ENCODE measurements at regions not wholly inside any gene's neighbourhood (a gene's known extent, or its start where the extent isn't known, plus 50 kb on each side); places are given as distances from the start of the nearest gene placed in this dataset.
A peak's percentile ranks its signal among the peaks of the same experiment; 100 is the strongest.
"Not testable (repeated sequence)": the region's sequence is repeated elsewhere in the genome, so short reads cannot be mapped to it uniquely, and the experiment has no call there.

DNA sequence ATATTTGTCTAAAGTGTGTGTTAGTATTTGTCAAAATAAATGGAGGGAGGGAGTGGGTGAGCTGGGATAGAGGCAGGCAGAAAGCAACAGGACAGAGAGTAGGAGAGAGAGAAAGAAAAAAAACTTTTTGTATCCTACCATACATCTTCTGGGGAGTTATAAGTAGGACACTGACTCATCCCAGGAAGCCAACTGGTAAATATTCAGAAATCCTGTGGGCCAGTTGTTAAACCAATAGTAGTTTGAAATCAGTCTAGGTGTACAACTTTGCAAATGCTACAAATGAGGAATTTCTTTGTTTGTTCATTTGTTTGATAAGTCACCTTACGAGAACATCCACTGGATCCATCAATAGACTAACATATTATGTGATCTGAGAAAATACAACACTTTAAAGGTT, 980.9 kb downstream of the GATA3 start:
- no peak for DNase-seq (ENCODE audit: low spot score)

DNA sequence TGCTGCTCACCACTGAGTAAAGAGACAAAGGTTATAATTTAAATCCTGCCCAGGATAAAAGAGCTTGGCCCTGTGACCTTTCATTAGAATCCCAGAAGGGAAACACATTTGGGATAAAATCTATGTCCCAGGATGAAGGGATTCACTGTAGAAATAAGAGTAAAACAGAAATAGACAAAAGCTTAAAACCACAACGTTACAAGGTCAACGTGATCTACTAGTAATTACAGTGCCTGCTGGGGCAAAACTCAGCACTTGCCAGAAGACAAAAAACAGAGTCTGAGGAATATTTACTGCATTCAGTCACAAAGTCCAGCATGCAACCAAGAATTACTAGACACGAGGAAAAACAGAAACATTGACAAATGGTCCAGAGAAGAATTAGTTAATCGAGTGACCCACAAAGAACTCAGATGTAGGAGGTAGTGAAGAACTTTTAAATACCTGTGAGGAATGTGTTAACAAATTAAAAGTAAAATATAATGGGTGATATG, 982.3 kb downstream of the GATA3 start:
- DNase-seq (ENCODE audit: low spot score): no peak

DNA sequence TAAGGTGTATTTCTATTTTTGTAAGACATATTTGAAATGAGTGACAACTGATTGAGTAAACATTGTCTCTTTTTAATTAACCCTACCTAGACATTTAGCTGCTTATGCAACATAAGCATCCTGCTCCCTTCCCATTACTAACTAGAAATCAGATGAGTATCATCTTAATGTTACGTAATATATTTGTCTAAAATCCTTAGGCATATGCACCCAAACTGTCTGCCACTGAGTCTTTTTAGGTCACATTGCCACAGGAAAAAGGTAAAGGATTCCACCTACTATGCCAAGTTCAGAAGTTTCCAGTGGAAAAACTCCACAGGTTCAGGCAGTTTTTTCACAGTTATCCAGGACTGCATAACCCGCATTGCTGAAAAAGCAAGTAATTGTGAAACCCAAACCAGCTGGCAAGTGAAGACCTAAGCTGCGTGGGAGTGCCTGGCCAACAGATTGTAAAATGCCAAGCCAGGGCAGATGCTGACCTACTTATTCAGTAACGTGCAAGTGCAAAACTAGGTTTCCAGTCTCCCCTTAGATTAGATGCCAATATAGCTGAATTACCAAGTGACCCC, 983.7 kb downstream of the GATA3 start:
- DNase-seq (ENCODE audit: low spot score): peak; percentile 5

DNA sequence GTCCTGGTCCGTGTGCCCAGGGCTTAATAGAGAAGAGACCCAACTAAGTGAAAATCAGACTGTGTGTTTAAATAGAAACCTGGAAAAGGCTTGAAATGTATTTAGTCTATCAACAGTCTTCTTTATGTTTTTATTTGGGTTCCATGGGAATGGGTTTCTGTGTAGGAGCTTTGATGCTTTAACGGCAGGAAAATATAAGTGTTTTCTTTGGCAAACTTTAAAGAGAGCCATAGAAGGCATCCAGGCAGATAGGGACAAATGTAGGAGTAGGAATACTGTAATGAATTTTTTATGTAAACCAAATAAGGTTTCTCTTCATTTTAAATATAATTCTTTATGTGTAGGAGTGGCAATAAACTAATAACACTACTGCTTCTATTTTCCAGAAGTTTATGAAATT, 989.0 kb downstream of the GATA3 start:
- DNase-seq (ENCODE audit: low spot score): no peak

DNA sequence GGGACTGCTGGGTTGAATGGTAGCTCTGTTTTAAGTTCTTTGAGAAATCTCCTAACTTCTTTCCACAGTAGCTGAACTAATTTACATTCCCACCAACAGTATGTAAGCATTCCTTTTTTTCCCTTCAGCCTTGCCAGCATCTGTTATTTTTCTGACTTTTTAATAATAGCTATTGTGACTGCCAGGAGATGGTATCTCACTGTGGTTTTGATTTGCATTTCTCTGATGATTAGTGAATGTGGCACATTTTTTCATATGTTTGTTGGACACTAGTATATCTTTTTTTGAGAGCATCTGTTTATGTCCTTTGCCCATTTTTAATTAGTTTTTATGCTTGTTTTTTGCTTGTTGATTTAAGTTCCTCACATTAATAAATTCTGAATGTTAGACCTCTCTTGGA, 990.8 kb downstream of the GATA3 start:
- no peak for DNase-seq (ENCODE audit: low spot score)

DNA sequence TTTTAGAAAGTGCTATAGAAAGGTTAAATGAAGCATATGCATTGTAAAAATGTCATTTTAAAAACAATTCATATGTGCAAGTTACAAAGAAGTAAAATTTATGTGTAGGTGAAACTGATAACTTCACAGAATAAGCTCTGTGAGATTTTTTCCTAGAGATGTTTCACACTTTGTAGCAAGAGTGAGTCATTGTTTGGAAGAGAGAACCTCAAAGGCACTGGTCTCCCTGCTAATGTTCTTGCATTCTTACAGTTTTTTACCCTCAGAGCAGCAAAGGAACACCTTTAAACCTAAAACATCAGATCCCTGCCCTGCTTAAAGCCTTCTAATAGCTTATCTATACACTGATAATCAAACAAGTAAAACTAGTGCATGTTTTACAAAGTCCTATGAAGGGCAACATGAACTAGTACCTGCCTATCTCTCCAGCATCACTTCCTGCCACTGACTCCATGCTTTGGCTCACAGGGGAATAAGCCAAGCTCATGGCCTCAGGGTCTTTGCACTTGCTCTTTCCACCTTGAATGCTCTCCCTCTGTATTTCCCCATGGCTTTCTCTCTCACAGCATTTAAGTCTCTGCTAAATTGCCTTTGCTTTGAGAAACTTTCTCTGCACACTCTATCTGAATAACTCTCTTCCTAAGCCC, 997.0 kb downstream of the GATA3 start:
- no peak for DNase-seq (ENCODE audit: low spot score)

DNA sequence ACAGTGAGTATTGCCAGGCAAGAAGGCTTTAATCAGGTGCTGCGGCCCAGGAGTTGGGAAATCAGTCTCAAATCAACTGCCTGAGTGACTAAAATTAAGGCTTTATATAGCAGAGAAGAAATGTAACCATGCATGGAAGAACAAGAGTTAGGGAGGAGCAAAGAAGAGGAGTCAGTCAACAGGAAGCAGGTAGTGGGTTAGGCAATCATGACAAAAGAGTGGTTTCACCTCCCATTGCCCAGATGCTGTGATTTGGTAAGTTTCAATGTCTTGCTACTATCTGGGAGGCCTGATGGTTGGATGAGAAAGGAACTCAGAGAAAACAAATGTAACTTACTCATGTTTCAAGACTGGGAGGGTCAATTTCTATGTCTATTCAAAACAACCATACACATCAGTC, 998.3 kb downstream of the GATA3 start:
- no peak for DNase-seq (ENCODE audit: low spot score)

DNA sequence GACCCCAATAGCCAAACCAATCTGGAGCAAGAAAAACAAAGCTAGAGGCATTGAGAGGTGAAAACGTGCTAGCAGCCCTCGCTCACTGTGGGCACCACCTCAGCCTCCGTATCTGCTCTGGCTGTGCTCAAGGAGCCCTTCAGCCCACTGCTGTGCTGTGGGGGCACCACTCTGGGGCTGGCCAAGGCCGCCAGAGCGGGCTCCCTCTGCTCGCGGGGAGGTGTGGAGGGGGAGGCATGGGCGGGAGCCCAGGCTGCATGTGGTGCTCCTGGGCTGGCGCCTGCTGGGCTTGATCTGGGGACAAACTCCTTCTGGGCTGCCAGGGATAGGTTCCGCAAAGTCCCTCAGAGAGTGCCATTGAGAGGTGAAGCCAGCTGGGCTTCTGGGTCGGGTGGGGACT, 1002.0 kb downstream of the GATA3 start:
- no peak for DNase-seq (ENCODE audit: low spot score)

DNA sequence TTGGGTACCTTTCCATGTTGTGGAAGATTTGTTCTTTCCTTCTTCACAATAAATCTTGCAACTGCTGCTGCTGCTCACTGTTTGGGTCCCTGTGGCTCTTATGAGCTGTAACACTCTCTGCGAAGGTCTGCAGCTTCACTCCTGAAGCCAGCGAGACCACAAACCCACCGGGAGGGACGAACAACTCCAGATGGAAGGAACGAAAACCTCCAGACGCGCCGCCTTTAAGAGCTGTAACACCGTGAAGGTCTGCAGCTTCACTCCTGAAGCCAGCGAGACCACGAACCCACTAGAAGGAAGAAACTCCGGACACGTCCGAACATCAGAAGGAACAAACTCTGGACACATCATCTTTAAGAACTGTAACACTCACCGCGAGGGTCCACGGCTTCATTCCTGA, 1002.8 kb downstream of the GATA3 start:
- not testable (repeated sequence) for DNase-seq (ENCODE audit: low spot score)

DNA sequence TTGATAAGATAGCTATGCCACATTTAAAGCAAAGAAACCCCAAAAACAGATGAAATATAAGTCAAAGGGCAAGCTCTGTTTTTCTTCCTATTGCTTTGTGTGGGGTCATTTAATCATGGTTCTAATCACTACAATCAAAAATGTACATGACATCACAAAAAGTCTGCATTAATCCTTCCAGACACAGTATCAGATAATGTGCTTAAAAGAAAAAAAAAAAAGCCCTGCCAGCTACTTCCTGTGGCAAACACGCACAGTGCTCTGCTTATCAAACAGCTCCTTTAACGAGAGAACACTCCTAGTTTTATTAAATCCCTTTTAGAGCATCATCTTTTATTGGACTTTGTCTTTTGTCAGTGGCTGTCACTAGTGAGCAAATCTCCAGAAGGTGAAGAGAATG, 1005.8 kb downstream of the GATA3 start:
- no peak for DNase-seq (ENCODE audit: low spot score)

DNA sequence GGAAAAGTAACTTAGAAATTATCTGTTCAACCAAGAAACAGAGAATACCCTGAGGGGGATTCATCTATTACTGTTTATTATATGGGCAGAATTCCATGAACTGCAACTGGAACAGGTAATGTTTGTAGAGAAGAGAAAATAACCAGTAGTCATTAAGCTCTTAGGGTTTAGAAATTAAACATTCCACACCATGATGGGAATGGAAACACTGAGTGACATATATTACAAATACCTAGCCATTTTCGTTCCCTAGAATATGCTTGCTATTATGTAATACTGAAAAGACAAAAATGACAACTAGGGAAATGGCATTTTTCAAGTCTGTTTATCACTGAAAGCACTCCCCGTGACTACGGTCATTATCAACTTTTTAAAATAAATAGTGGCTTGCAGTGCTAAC, 1007.4 kb downstream of the GATA3 start:
- DNase-seq (ENCODE audit: low spot score): no peak

DNA sequence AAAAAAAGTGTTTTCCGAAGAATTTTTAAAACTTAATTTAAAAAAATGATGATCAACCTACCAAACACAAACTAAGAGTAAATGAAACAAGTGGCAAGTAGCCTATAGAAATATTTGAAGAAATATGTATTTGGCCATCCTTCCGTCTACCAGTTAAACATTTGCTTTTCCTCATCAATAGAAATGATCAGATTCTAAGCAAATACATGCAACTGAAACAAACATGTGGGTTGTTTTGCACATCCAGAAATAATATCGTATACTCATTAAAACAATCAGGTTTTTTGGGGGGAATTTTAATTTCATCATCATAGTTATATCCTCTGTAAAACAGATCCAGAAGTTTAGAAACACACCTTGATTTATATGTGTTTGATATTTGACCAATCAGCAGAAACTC, 1011.7 kb downstream of the GATA3 start:
- no peak for DNase-seq (ENCODE audit: low spot score)

DNA sequence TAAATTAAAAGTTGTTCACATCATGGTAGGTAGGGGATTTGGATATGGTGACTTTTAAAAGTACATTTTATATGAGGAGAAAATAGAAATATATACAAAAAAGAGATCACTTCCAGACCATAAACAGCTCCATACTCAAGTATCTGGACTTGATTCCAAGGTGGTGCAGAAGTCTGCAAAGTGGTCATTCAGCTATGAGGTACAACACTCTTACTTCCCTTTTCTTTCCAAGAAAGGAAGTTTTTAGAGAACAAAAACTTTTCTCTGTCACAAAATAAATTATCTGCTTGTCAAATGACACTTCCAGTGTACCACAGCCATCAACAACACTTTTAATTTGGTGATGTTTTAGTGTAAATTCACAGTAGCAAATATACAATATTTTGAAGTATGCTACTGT, 1013.5 kb downstream of the GATA3 start:
- DNase-seq (ENCODE audit: low spot score): no peak

DNA sequence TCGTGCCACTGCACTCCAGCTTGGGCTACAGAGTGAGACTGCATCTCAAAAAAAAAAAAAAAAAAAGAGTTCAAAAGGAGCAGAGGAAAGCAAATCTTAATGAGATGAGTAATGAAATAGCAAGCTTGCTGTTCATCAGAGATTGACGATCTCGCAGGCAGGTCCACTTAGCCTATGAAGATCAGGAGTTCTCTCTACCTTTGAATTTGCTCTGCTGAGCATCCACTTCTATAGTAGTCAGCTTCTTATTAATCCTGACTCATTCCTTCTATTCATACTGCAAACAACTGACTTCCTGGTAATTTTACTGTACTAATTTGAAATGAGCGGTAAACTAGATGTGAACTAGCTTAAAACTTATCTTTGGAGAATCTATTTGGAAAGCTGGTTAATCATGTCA, 1014.6 kb downstream of the GATA3 start:
- DNase-seq (ENCODE audit: low spot score): no peak

DNA sequence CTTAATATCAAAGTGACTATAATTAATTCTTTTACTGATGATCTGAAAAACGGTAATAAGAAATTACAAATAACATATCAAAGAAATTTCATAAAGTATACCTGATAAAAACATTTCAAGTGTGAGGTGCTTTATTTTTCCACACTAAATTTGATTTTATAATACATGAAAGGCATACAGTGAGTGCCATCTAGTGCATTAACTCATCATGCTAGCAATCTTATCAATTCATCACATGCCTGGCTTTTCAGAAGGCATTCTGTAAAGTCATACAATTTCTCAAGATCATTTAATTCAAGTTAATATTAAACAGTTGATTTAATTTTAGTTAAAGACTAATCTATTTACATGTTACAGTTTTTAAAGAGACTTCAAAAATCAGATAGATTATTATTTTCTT, 1020.9 kb downstream of the GATA3 start:
- no peak for DNase-seq (ENCODE audit: low spot score)

DNA sequence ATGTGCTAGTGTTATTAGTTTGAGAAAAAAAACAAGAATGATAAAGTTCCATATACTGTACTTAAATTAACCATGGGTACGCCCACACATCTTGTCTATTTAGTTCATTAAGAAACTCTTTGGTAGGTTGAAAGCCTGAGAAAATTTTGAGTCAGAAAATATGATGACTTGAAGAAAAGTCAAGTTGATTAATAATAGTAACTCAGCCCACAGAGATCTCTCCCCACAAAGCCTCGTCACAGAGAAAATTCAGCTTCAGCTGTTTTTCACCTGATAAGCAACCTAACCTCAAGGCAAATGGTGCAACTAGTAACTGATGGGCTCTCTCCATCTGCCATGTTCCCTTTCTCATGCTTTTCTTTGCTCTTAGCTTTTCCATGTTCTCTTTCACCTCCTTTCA, 1021.6 kb downstream of the GATA3 start:
- no peak for DNase-seq (ENCODE audit: low spot score)

DNA sequence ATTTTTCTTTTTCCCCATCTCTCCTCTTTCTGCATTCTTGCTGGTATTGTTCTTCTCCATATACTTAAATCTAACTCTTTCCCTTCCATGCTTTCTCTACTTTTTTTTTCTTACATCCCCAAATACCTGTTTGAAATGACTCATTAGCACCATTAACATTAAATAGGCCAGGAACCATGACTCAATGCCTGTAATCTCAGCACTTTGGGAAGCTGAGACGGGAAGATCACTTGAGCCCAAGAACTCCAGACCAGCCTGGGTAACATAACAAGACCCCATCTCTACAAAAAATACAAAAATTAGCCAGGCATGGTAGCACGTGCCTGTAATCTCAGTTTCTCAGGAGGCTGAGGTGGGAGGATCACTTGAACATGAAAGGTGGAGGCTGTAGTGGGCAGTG, 1026.8 kb downstream of the GATA3 start:
- no peak for DNase-seq (ENCODE audit: low spot score)

DNA sequence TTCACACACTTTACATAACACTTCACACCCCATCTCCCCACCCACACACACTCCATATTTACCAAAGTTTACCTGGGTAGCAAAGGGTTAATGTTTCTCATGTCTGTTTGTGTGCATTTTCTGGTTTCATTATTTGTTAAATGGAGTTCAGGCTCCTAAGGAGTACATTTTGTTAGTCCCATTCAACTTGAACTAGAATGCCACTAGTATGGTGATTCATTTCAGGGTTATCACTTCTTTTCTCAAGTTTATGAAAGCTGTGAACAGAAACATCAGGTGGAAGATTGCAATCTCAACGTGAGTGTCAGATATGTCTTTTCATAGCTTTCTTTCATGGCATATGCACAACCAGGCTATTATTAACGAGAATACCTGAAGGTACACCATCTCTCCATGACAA, 1027.5 kb downstream of the GATA3 start:
- DNase-seq (ENCODE audit: low spot score): no peak

DNA sequence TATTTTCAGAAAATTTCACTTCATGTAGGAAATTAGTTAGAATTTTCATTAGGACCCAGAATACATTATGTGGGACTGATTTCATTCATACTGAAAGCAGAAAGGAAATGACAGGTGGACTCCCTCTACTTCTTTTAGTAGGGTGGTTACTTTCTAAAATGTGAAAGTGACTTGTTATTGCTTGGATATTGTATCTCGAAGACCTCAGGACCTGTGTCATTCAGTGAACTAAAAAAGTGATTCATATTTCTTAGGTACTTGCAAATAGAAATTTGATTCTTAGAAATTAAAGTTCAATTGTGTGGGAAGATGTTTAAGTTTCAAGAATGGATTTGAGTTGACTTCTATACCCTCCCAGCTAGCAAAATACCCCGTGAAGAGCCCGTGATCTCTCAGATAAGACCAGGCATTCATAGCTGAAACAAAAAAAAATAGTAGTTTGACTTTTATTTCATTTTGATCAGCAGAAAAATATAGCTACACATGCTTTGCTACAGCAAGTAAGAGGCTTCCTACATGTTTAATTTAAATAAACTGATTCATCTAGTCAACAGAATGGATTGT, 1037.1 kb downstream of the GATA3 start:
- DNase-seq (ENCODE audit: low spot score): no peak

DNA sequence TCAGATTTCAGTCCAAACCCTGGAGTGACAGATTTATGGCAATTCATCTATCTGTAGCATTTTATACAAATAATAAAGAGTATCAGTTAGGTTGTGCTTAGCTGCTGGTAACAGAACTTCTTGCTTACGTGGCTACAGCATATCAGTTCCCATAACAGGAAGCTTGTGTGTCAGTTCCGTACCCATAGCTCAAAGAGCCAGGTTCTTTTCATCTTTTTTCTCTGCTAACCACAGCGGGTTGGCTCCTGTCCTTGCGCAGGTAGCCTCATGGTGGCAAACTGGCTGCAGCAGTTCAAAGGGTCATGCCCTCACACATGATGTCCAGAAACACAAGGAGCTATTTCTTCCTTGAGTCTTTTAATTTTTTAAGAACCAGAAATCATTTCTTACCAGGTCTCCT, 1041.8 kb downstream of the GATA3 start:
- DNase-seq (ENCODE audit: low spot score): no peak

DNA sequence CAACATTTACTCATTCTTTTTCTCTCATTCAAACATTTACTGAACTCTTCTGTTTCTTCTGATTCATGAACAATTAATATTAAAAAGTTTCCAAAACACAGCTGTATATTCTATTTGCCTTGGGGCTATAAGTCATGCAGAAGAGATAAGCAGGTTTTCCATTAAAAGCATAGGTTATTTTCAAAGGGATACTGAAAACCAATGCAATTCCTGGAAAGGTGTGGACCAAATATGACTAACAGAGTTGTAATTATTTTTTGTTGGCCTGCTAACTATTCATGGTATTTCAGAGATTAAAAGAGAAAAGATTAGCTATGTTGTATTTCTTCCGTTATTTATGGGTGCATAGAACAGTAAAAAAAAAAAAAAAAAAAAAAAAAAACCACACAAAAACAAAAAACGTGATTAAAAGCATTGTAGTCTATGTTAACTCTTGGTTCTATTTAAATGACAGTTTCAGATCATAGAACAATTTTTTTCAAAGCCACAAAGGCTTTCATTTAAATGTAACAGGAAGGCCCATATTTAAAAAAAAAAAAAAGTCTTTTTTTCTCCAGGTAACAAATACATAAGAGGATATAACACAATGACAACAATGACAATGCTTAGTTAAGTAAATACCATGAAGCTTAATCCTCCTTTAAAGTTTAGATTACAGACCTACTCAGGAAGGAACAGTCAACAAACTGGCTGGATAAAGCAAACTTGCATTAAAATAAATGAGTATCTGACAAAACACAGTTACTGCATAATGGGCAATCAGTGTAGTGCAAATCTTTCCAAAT, 1042.9 kb downstream of the GATA3 start:
- no peak for DNase-seq (ENCODE audit: low spot score)

DNA sequence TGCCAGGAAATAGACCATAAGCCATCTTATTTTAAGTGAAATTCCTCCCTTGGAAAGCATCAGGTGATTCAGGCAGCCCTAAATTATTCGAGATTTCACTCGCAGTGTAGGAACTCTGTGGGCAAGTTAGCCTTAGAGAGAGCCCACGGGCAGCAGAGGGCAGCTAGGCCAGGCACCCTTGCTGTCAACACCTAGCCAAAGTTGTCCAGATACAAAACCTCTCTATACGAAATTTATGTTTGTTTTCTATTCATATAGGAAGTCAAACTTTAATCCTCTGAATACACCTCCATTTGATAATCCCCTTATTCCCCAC, 1043.5 kb downstream of the GATA3 start:
- no peak for DNase-seq (ENCODE audit: low spot score)

DNA sequence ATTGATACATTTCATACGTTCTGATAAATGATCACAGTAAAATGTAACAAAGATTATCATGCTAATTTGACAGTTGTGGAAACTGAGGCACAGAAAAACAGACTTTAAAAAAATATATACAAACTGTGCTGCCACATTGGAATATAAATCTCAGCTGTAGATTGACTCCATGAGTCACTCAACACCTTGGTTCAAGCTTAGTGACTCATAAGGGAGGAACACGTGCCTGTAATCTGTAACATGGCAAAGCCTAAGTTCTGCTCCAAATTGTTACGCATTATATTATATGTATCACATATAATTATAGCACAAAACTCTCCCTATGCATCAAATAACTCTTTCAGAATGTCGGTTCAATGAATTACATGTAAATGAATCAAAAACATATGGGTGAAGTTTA, 1047.5 kb downstream of the GATA3 start:
- no peak for DNase-seq (ENCODE audit: low spot score)

Data from AG20443 (cell line).